ENCODE measurements at regions not wholly inside any gene's neighbourhood (a gene's known extent, or its start where the extent isn't known, plus 50 kb on each side); places are given as distances from the start of the nearest gene placed in this dataset.

DNA sequence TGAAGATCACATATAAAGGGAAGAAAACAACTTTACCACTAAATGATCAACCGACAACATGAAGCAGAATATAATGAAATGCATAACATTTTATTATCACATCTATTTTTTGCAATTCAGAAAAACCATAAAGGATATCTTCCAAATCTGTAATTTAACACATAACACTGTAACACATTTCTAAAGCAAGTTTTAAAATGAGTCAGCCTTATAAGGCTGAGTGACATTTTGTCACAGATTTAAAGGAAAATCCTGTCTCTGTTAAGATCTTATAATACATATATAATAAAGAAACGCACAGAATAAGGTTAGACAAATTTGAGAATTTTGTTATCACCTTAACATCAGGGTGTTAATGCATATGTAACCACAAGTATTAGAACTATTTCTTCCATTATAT is 198.4 kb upstream of the RASA1 start:
- Histone ChIP-seq H3K27me3 (no peaks in the 10 kb centered on the region), H3K4me2 (no peak overlapping the region), H3K9ac (no peak overlapping the region), H3K27ac (no peak overlapping the region), H4K20me1 (no peaks in the 10 kb centered on the region), H3K9me3 (replicated peaks in 1 of 11) (peaks cover 0 to 1% (median 0%) of the 10 kb centered on the region in 11 experiments; a peak in 3 of 22 replicates), H3K4me1 (no peaks in the 10 kb centered on the region), H3K4me3 (no peak overlapping the region), H3K36me3 (no peaks in the 10 kb centered on the region)
- no peak for TF ChIP-seq Cebpa-rat (IDR thresholded peaks at IDR 0.05)

DNA sequence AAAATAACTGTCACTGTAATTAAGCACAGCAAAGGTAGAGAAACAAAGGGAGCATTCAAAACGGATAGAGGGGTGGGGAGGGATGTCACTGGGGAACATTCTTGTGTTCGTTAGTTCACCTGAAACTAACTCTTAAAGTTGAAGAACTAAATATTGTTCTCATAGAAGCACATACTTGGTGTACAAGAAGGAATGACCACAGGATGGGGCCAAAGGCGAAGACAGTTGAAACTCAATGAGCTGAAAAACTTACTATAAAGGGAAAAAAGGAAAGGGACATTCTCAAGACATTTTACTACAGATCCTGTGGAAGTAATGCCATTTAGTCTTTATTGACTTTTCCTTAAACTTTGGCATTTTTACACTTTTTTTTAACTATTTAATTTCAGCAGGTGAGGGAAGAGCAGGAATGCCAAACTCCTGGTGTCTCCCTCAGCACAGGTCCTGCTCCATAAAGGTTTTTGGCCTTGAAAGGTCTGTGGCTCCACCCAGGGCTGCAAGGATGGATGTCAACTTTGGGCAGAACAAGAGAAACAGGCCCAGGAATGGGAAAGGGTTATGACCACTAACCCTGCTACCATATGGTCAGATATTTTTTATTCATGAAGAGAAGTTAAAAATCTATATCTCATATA is 197.6 kb upstream of the RASA1 start:
- H3K4me3 ChIP-seq, result no peak overlapping the region
- H3K9me3 ChIP-seq (replicated peaks in 1 of 11), result no peaks in the 10 kb centered on the region
- H3K4me2 ChIP-seq, result no peak overlapping the region
- TF ChIP-seq Cebpa-rat (IDR thresholded peaks at IDR 0.05), result no peak
- H4K20me1 ChIP-seq, result no peaks in the 10 kb centered on the region
- H3K27ac ChIP-seq, result no peak overlapping the region
- peaks cover 3 to 5% (median 4%) of the 10 kb centered on the region in 10 experiments; a peak in 17 of 20 replicates for H3K4me1 ChIP-seq
- no peak overlapping the region for H3K9ac ChIP-seq
- H3K36me3 ChIP-seq, result no peaks in the 10 kb centered on the region
- no peaks in the 10 kb centered on the region for H3K27me3 ChIP-seq

DNA sequence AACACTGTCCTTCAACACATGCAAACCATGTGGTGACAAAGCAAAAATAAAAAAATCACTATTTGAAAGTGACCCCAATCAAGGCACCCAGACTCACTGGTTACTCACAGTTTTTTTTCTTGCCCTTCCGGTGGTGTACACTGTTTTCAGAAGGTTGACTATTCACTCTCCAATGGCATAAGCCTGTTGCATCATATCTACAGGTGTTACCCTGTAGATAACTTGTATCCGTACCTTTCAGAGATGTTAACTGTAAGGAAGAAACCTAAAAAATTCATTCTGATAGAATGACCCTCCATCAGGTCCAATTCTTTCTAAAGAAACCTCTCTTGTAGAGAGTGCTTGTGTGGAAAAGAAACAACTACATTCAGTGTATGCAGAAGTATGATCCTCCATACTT is 193.6 kb upstream of the RASA1 start:
- H3K9me3 ChIP-seq (replicated peaks in 1 of 11), result no peaks in the 10 kb centered on the region
- H3K9ac ChIP-seq, result no peak overlapping the region
- no peaks in the 10 kb centered on the region for H4K20me1 ChIP-seq
- no peak for TF ChIP-seq Cebpa-rat (IDR thresholded peaks at IDR 0.05)
- H3K4me3 ChIP-seq, result no peak overlapping the region
- H3K4me1 ChIP-seq, result peaks cover 6 to 20% (median 8%) of the 10 kb centered on the region in 10 experiments; a peak in 18 of 20 replicates
- H3K36me3 ChIP-seq, result no peaks in the 10 kb centered on the region
- no peaks in the 10 kb centered on the region for H3K27me3 ChIP-seq
- no peak overlapping the region for H3K27ac ChIP-seq
- no peak overlapping the region for H3K4me2 ChIP-seq

DNA sequence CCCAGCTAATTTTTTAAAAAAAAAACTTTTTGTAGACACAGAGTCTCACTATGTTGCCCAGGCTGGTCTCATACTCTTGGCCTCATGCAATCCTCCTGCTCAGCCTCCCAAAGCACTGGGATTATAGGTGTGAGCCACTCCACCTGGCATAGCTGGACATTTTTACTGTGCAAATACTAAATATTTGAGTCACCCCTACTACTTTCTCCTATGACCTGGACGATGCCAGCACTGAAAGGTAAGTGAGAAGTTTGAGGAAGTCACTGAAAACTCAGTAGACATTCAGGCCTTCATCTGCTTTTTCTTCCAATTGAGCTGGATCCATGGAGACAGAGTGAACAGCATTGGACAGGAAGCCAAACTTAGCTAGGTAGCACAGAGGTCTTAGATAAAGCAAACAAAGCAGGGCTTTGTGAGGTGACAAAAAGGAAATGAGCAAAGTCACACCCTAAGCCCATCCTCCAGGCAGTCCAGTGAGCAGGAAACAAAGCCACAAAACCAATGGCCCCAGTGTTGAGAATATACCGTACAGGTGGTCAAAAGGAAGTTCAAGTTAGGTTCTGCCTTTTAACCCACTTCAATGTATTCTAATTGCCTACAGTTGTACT is 192.6 kb upstream of the RASA1 start:
- Histone ChIP-seq H4K20me1 (no peaks in the 10 kb centered on the region), H3K27ac (no peak overlapping the region), H3K4me2 (peak overlapping the region; percentile 14 to 65 (median 56); a peak in 20 of 22 replicates), H3K36me3 (no peaks in the 10 kb centered on the region), H3K4me3 (no peak overlapping the region), H3K9ac (no peak overlapping the region), H3K4me1 (peaks cover 7 to 30% (median 10%) of the 10 kb centered on the region in 10 experiments; a peak in 19 of 20 replicates), H3K27me3 (no peaks in the 10 kb centered on the region), H3K9me3 (replicated peaks in 1 of 11) (no peaks in the 10 kb centered on the region)
- no peak for TF ChIP-seq Cebpa-rat (IDR thresholded peaks at IDR 0.05)

DNA sequence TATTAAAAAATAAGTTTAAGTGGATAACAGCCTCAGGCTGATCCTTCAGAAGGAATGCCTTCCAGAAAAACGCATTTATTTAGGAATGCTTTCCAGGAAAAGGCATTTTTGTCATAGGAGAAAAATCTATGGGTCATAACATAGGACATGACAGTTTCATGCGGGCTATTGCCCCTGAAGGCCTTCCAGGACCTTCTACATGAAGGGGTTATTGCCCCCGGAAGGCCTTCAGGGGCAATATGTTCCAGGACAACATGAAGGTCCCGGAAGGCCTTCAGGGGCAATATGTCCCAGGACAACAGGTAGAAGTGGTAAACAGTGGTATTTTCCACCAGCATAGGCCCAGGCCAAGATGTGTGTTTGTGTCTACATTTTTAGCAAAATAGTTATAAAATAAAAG is 191.3 kb upstream of the RASA1 start:
- H3K4me2 ChIP-seq, result no peak overlapping the region
- no peaks in the 10 kb centered on the region for H3K9me3 ChIP-seq (replicated peaks in 1 of 11)
- no peaks in the 10 kb centered on the region for H4K20me1 ChIP-seq
- H3K27ac ChIP-seq, result no peak overlapping the region
- no peaks in the 10 kb centered on the region for H3K27me3 ChIP-seq
- no peak for TF ChIP-seq Cebpa-rat (IDR thresholded peaks at IDR 0.05)
- H3K4me1 ChIP-seq, result peaks cover 12 to 44% (median 21%) of the 10 kb centered on the region in 10 experiments
- H3K9ac ChIP-seq, result no peak overlapping the region
- H3K4me3 ChIP-seq, result no peak overlapping the region
- H3K36me3 ChIP-seq, result no peaks in the 10 kb centered on the region

DNA sequence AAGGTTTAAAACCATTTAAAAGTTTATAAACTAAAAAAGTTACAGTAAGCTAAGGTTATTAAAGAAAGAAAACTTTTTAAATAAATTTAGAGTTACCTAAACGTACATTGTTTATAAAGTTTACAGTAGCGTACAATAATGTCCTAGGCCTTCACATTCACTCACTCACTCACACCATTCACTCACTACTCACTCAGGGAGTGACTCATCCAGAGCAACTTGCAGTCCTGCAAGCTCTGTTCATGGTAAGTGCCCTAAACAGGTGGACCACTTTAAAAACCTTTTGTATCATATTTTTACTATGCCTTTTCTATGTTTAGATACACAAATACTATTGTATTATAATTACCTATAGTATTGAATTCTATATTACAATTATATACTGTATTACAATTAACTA is 190.8 kb upstream of the RASA1 start:
- Histone ChIP-seq H3K27me3 (no peaks in the 10 kb centered on the region), H3K4me1 (peaks cover 16 to 49% (median 27%) of the 10 kb centered on the region in 10 experiments), H4K20me1 (no peaks in the 10 kb centered on the region), H3K9ac (no peak overlapping the region), H3K4me2 (no peak overlapping the region), H3K36me3 (no peaks in the 10 kb centered on the region), H3K4me3 (no peak overlapping the region), H3K9me3 (replicated peaks in 1 of 11) (no peaks in the 10 kb centered on the region), H3K27ac (no peak overlapping the region)
- no peak for TF ChIP-seq Cebpa-rat (IDR thresholded peaks at IDR 0.05)

DNA sequence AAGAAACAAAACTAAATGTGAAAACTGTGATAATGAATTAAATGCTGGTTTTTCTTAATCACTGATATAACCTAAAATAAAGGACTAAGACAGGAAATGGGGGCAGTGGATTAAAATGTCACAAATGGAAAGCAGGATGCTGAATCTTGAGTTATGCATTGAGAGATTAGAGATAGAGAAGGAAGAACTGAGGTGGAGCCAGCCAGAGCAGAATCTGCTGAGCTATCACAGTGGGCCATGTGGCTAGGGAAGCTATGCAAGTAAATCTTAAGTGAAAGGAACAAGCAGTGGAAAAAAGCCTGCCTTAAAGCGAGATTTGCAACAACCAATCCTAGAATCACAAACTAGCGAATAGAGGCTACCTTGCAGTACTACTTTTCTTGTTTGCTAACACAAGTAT is 188.5 kb upstream of the RASA1 start:
- H3K4me1 ChIP-seq, result peaks cover 23 to 61% (median 34%) of the 10 kb centered on the region in 10 experiments

DNA sequence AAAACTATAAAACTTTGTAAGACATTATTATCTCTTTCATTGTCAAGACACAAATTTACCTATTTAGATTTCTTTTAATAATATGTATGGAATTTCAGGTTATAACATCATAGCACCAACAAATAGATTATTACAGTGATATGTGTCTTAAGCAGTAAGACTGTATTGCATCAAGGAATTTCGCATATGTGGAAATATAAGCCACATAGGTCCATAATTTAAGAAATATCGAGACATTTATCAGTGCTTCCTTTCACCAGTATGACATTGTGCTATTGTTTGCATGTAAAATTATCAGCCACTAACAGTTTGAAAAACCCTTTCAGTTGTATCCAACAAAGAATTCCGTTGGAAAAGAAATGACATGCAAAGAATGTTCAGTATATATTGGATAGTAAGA is 186.7 kb upstream of the RASA1 start:
- Histone ChIP-seq H3K4me1 (peaks cover 15 to 55% (median 27%) of the 10 kb centered on the region in 10 experiments), H3K9me3 (replicated peaks in 1 of 11) (peaks cover 10 to 20% (median 16%) of the 10 kb centered on the region in 11 experiments), H3K9ac (0 out of 22 replicates have a peak overlapping the region, but pooled peaks of 2 of the 11 experiments have one; percentile 24 to 51), H3K27me3 (peaks cover 0 to 14% (median 5%) of the 10 kb centered on the region in 11 experiments; a peak in 7 of 22 replicates), H3K4me2 (peak overlapping the region; percentile 67 to 88 (median 80); a peak in 21 of 22 replicates), H3K4me3 (peak overlapping the region in 3 of 10 experiments; percentile 1 to 24 (median 19); a peak in 4 of 20 replicates), H3K36me3 (no peaks in the 10 kb centered on the region), H3K27ac (peak overlapping the region in 5 of 11 experiments; percentile 8 to 57 (median 50); a peak in 9 of 22 replicates), H4K20me1 (no peaks in the 10 kb centered on the region)
- no peak for TF ChIP-seq Cebpa-rat (IDR thresholded peaks at IDR 0.05)

More for the DNA sequence above, 188.5 kb upstream of the RASA1 start:
- Histone ChIP-seq H4K20me1 (no peaks in the 10 kb centered on the region), H3K36me3 (no peaks in the 10 kb centered on the region), H3K9me3 (replicated peaks in 1 of 11) (peaks cover under 1 to 10% (median 7%) of the 10 kb centered on the region in 11 experiments; a peak in 20 of 22 replicates), H3K27me3 (peaks cover 0 to 12% (median 5%) of the 10 kb centered on the region in 11 experiments; a peak in 7 of 22 replicates), H3K27ac (peak overlapping the region in 1 of 11 experiments; percentile 12; a peak in 2 of 22 replicates), H3K4me2 (peak overlapping the region in 5 of 11 experiments; percentile 6 to 88 (median 80); a peak in 8 of 22 replicates), H3K9ac (no peak overlapping the region), H3K4me3 (no peak overlapping the region)
- no peak for TF ChIP-seq Cebpa-rat (IDR thresholded peaks at IDR 0.05)

Data from BLaER1 treated with 17β-estradiol and CSF1 and Interleukin-3, amounts not matched to agents 10 nM and 100 nM (cell line).